ENCODE measurements at regions not wholly inside any gene's neighbourhood (a gene's known extent, or its start where the extent isn't known, plus 50 kb on each side); places are given as distances from the start of the nearest gene placed in this dataset.

DNA sequence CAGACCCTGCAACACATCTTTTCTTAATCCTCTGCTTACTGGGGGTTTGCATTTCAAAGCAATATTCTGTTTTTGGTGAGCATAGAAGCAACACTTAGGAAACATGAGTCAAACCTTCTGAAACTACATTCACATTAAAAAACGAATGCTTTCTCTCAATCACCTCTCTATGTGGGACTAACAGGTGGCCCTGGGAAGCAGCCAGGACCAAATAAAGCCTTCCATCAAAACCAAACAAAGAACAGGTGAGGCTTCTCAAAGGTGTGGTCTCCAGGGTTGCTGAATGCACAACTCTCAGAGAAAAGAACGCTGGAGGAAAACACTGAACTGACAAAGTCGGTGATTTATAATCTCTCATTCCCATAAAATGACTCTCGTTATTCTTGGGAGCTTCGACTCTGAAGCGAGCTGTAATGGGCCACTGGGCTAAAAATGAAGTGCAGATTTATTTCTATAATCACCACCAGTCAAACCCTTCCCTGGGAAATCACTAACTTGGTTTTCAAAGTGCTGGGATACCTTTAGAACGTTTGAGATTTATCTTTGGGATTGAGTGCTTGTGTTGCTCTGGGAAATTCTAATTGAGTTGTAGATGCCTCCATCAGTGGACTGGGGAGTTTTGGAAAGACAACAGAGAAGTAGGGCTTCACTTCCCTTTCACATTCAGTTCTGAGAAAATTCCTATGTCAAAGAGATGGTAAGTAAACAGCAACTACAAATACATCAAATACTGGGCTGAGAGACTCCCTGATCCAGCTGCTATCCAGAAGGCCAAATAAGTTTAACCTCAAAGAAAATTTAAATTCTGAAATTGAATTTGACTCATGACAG lies 262.0 kb upstream of the TMPO start:
- no peak for TF ChIP-seq POLR2A (IDR thresholded peaks at IDR 0.05; ENCODE audit: low read length)
- no peak for TF ChIP-seq GATA1 (IDR thresholded peaks at IDR 0.05; ENCODE audit: low read depth, low read length)
